Activated B cell treated with CpG ODN at 0.5 μM for 24 hours (primary cell): ENCODE measurements at regions not wholly inside any gene's neighbourhood (a gene's known extent, or its start where the extent isn't known, plus 50 kb on each side); places are given as distances from the start of the nearest gene placed in this dataset.

Experiments
- ATAC-seq: fragments of 200-7000 bp; cut with Tn5 transposase; one replicate; pipeline ENCODE4 v1.10.0; 2021; ENCODE audit warnings: low read depth, mild to moderate bottlenecking, moderate library complexity
- CTCF ChIA-PET: fragments of 350-600 bp; sonication (Branson Sonifier 250); formaldehyde crosslinking; loops from one replicate; lab custom pipeline; 2021; ENCODE audit warnings: antibody characterized with exemption; lab: Charles Lee
- POLR2A ChIA-PET: fragments of 350-600 bp; sonication (Branson Sonifier 250); formaldehyde crosslinking; loops from one replicate; lab custom pipeline; 2021; ENCODE audit warnings: antibody characterized with exemption; lab: Charles Lee
- DNase-seq: peaks from one replicate; pipeline ENCODE4 v3.0.0; 2022
- H3K27ac Mint-ChIP-seq: one replicate; pipeline ENCODE4 v1.8.0; 2020; ENCODE audit warnings: mixed read lengths
- H3K27me3 Mint-ChIP-seq: one replicate; pipeline ENCODE4 v1.8.0; 2021; ENCODE audit warnings: mixed read lengths
- H3K36me3 Mint-ChIP-seq: one replicate; pipeline ENCODE4 v1.8.0; 2021; ENCODE audit warnings: low read depth, mixed read lengths
- H3K4me1 Mint-ChIP-seq: one replicate; pipeline ENCODE4 v1.8.0; 2021; ENCODE audit warnings: mixed read lengths
- H3K4me3 Mint-ChIP-seq: one replicate; pipeline ENCODE4 v1.8.0; 2020; ENCODE audit warnings: mild to moderate bottlenecking, mixed read lengths
- H3K9me3 Mint-ChIP-seq: one replicate; pipeline ENCODE4 v1.8.0; 2020; ENCODE audit warnings: mixed read lengths
- CTCF ChIP-seq: fragments of 200-600 bp; IDR thresholded peaks from one replicate; pipeline ENCODE4 v1.8.0; 2022; ENCODE audit warnings: antibody characterized with exemption, mild to moderate bottlenecking
- intact Hi-C: fragments of 100-400 bp; cut with micrococcal nuclease; formaldehyde crosslinking; loops from one replicate; pipeline ENCODE4 v1.15.1; 2024

DNA sequence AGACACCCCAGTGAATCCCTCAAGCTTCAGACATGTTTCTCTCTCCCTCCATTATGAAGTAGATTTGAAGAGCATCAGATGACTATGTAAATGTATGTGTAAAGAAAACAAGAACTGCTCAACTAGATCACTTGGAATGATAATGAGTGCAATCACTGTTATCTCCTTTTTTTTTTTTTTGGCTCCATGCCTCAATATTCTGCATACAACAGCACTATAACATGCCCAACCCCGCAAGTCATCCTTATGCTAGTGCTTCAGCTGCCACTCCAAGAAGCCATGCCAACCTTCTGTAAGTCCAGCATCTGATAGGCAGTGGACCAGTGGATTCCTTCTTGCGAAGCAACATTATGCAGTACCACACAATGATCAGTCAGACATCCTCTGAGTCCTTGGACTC, 133.7 kb downstream of the TFPI2 start:
- no peak for ATAC-seq
- Mint-ChIP-seq H3K36me3 (no peaks in the 10 kb centered on the region), H3K27me3 (peaks cover 6% of the 10 kb centered on the region), H3K4me1 (no peaks in the 10 kb centered on the region), H3K27ac (no peak overlapping the region), H3K4me3 (no peak overlapping the region), H3K9me3 (no peaks in the 10 kb centered on the region)
- ChIA-PET CTCF (no interaction called here), POLR2A (no interaction called here)
- TF ChIP-seq CTCF: no peak
- intact Hi-C loops: no loop called here
- no peak for DNase-seq

DNA sequence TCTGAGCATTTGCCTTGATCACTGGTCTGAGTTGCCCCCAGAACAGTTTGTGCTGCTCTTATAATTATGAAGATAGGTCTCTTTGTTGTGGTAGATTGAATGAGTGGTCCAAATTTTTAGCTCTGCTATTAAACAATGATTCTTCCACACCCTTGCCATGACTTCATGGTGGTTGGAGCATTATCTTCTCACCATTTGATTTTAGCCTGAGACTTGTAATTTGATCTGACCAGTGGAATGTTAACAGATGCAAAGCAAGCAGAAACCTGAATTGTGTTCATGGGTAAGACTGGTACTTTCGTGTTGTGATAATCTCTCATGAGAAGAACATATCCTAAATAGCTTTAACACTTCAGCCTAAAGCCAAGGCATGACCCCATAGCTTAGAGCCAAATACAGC, 139.1 kb downstream of the TFPI2 start:
- ChIA-PET POLR2A (no interaction called here), CTCF (no interaction called here)
- H3K4me1 Mint-ChIP-seq: no peaks in the 10 kb centered on the region
- H3K27me3 Mint-ChIP-seq: peaks cover 2% of the 10 kb centered on the region
- no peak overlapping the region for H3K4me3 Mint-ChIP-seq
- intact Hi-C loops: no loop called here
- no peak for DNase-seq
- no peak overlapping the region for H3K27ac Mint-ChIP-seq
- ATAC-seq: no peak
- H3K36me3 Mint-ChIP-seq: no peaks in the 10 kb centered on the region
- no peak for TF ChIP-seq CTCF
- no peaks in the 10 kb centered on the region for H3K9me3 Mint-ChIP-seq

GRCh38 chr7:93750986-93751385, 139.6 kb downstream of the TFPI2 start:
- no peak overlapping the region for H3K4me3 Mint-ChIP-seq
- H3K27me3 Mint-ChIP-seq: peaks cover 2% of the 10 kb centered on the region
- H3K36me3 Mint-ChIP-seq: no peaks in the 10 kb centered on the region
- ChIA-PET POLR2A (no interaction called here), CTCF (no interaction called here)
- DNase-seq (no peak), ATAC-seq (no peak)
- no peaks in the 10 kb centered on the region for H3K4me1 Mint-ChIP-seq
- intact Hi-C loops: no loop called here
- H3K27ac Mint-ChIP-seq: no peak overlapping the region
- TF ChIP-seq CTCF: no peak
- no peaks in the 10 kb centered on the region for H3K9me3 Mint-ChIP-seq

DNA sequence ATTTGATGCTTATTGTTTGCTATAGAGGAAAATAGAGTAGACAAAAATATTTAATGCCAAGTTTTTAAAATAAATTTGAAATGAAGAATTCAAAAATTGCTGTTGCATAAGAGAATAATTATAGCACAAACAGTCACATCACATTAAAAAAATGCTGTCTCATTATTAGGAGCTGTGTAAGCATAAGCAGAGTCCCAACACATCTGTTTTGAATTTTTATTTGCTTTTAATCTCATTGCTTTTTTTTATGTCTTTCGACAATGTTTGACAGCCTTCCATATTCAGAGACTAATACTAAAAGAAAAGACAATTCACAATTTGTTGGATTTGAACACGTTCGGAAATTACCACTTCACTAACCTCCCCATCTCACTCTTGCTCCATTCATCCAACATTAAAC, 143.5 kb downstream of the TFPI2 start:
- peaks cover 2% of the 10 kb centered on the region for H3K27me3 Mint-ChIP-seq
- CTCF ChIA-PET: no interaction called here
- POLR2A ChIA-PET: no interaction called here
- no peak for DNase-seq
- no peak overlapping the region for H3K27ac Mint-ChIP-seq
- no peak overlapping the region for H3K4me3 Mint-ChIP-seq
- ATAC-seq: no peak
- intact Hi-C loops: no loop called here
- H3K9me3 Mint-ChIP-seq: no peaks in the 10 kb centered on the region
- H3K36me3 Mint-ChIP-seq: no peaks in the 10 kb centered on the region
- TF ChIP-seq CTCF: no peak
- H3K4me1 Mint-ChIP-seq: peaks cover 6% of the 10 kb centered on the region

- no peak for ATAC-seq
- DNase-seq: no peak
- ChIA-PET POLR2A (no interaction called here), CTCF (no interaction called here)
- H3K4me3 Mint-ChIP-seq: no peak overlapping the region
- H3K4me1 Mint-ChIP-seq: peaks cover 6% of the 10 kb centered on the region
- H3K36me3 Mint-ChIP-seq: no peaks in the 10 kb centered on the region
- TF ChIP-seq CTCF: no peak
- intact Hi-C loops: no loop called here
- H3K27ac Mint-ChIP-seq: no peak overlapping the region
- H3K27me3 Mint-ChIP-seq: no peaks in the 10 kb centered on the region
- no peaks in the 10 kb centered on the region for H3K9me3 Mint-ChIP-seq
Measured at GRCh38 chr7:93739424-93739823, 151.1 kb downstream of the TFPI2 start.
